BE2C (cell line): ENCODE measurements at regions not wholly inside any gene's neighbourhood (a gene's known extent, or its start where the extent isn't known, plus 50 kb on each side); places are given as distances from the start of the nearest gene placed in this dataset.

Source experiments
- DNase-seq: peaks from one replicate; pipeline ENCODE4 v3.0.0-alpha.2; 2020
- H3K27me3 ChIP-seq: fragments of 250-450 bp; sonication (Bioruptor Pico); 2 replicates; pipeline ENCODE4 v1.5.1; 2020; ENCODE audit warnings: mild to moderate bottlenecking
- H3K36me3 ChIP-seq: fragments of 250-450 bp; sonication (Bioruptor Pico); 2 replicates; pipeline ENCODE4 v1.5.1; 2020; ENCODE audit warnings: mild to moderate bottlenecking
- H3K4me1 ChIP-seq: fragments of 250-450 bp; sonication (Bioruptor Pico); 2 replicates; pipeline ENCODE4 v1.5.1; 2020
- H3K4me3 ChIP-seq: 2 replicates; pipeline ENCODE4 v1.5.1; 2011; ENCODE audit warnings: low read depth, low read length
- H3K9me3 ChIP-seq: fragments of 250-450 bp; sonication (Bioruptor Pico); 2 replicates; pipeline ENCODE4 v1.5.1; 2020
- TF ChIP-seq, protein P1 (sequence below): IDR thresholded peaks from 2 replicates; pipeline ENCODE4 v1.5.1; 2012; ENCODE audit warnings: mild to moderate bottlenecking, low read depth, low read length

DNA sequence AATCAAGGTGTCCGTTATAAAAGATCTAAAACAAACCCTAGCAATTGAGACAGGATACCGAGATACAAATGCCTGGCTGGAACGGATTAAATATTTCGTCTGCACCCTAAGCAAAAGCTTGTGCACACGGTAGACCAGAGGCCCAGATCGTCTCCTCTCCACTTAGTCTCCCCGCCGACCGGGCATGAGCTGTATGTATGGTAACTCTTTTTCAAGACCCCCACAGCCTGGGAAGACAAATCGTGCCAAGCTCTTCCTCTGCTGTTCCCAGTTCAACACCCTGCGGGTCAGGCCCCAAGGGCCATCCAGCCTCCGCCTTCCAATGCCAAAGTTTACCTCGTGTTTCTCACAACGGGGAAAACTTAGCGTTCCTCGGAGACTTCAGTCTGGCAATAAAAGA lies 285.7 kb upstream of the GALNT17 start:
- TF ChIP-seq, protein P1, sequence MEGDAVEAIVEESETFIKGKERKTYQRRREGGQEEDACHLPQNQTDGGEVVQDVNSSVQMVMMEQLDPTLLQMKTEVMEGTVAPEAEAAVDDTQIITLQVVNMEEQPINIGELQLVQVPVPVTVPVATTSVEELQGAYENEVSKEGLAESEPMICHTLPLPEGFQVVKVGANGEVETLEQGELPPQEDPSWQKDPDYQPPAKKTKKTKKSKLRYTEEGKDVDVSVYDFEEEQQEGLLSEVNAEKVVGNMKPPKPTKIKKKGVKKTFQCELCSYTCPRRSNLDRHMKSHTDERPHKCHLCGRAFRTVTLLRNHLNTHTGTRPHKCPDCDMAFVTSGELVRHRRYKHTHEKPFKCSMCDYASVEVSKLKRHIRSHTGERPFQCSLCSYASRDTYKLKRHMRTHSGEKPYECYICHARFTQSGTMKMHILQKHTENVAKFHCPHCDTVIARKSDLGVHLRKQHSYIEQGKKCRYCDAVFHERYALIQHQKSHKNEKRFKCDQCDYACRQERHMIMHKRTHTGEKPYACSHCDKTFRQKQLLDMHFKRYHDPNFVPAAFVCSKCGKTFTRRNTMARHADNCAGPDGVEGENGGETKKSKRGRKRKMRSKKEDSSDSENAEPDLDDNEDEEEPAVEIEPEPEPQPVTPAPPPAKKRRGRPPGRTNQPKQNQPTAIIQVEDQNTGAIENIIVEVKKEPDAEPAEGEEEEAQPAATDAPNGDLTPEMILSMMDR: no peak
- H3K27me3 ChIP-seq: no peaks in the 10 kb centered on the region
- no peaks in the 10 kb centered on the region for H3K4me1 ChIP-seq

DNA sequence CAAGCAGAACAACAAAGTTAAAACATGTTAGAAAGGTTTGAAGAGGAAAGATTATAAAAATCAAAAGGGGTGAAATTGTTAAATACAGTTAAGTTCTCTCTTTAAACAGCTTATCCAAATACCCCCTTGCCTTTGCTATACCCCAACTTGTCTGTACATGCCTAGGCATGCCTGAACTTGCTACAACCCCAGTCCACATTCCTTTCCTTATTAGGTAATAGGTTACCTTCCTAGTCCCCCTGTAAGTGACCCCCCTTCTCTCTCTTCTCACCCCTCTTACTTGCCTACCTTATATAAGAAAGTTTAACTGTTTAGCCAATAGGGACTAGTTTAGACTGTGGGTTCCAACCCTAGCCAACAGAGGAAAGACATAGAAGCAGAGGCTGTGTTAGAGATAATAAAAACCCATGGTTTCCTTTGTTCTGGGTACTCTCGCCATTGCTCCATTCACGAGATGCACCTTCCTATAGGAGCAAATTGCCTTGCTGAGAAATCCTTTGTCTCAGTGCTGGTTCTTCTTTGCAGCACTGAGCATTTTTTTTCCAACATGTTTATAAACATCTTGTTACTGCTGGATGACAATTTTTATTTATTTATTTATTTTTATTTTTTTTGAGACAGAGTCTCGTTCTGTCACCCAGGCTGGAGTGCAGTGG lies 282.2 kb upstream of the GALNT17 start:
- Histone ChIP-seq H3K4me1 (no peaks in the 10 kb centered on the region), H3K4me3 (no peak overlapping the region), H3K36me3 (no peaks in the 10 kb centered on the region), H3K9me3 (no peaks in the 10 kb centered on the region), H3K27me3 (no peaks in the 10 kb centered on the region; the same call in 1 of the 2 replicates)
- DNase-seq: no peak
- TF ChIP-seq, protein P1: no peak

More for the DNA sequence above, 285.7 kb upstream of the GALNT17 start:
- DNase-seq: no peak
- H3K36me3 ChIP-seq: no peaks in the 10 kb centered on the region
- H3K9me3 ChIP-seq: no peaks in the 10 kb centered on the region
- no peak overlapping the region for H3K4me3 ChIP-seq

DNA sequence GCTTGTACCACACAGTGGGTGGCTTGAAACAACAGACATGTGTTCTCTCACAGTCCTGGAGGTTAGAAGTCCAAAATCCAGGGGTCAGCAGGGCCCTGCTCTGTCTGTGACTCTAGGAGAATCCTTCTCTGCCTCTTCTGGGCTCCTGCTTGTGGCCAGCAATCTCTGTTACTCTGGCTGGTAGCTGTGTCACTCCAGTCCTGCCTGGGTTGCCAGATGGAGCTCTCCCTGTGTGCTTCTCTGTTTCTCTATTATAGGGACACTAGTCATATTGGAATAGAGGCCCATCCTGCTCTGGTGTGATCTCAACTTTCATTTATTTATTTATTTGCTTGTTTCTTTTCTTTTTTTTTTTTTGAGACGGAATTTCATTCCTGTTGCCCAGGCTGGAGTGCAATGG lies 276.6 kb upstream of the GALNT17 start:
- H3K27me3 ChIP-seq: no peaks in the 10 kb centered on the region; the same call in 1 of the 2 replicates
- TF ChIP-seq, protein P1: no peak
- no peaks in the 10 kb centered on the region for H3K36me3 ChIP-seq
- no peak for DNase-seq
- no peaks in the 10 kb centered on the region for H3K9me3 ChIP-seq
- H3K4me3 ChIP-seq: no peak overlapping the region
- H3K4me1 ChIP-seq: no peaks in the 10 kb centered on the region

DNA sequence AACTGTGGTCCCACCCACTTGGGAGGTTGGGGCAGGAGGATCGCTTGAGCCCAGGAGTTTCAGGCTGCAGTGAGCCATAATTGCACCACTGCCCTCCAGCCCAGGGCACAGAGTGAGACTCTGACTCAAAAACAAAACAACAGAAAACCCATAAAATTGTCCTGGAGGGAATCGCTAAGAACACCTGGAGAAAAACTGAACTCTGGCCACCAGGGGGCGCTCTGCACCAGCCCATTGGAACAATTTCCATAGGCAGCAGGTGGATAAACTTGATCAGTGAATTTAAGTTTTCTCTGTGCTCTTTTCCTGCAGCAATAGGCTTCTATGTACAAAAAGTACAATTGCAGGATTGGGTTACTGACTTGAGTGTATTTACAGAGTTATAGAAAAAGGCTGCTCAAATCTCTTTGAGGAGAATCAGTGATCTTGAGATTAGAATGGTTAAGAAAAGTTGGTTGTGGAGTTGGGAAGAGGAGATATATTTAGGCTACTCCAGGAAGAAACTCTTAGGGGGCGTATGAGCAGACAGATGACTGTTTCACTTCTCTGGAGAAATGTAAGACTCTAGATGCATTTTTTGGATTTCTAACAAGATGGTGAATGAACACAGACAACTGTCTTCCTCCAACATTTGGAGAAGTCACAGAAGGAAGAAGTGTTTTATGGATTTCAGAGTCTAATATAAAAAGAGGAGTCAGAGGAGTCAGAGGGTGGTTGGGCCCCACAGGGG lies 274.9 kb upstream of the GALNT17 start:
- TF ChIP-seq, protein P1: peak; percentile 94
- Histone ChIP-seq H3K9me3 (no peaks in the 10 kb centered on the region), H3K36me3 (no peaks in the 10 kb centered on the region), H3K4me1 (no peaks in the 10 kb centered on the region), H3K4me3 (no peak overlapping the region), H3K27me3 (no peaks in the 10 kb centered on the region; the same call in 1 of the 2 replicates)
- DNase-seq: peak; percentile 73

DNA sequence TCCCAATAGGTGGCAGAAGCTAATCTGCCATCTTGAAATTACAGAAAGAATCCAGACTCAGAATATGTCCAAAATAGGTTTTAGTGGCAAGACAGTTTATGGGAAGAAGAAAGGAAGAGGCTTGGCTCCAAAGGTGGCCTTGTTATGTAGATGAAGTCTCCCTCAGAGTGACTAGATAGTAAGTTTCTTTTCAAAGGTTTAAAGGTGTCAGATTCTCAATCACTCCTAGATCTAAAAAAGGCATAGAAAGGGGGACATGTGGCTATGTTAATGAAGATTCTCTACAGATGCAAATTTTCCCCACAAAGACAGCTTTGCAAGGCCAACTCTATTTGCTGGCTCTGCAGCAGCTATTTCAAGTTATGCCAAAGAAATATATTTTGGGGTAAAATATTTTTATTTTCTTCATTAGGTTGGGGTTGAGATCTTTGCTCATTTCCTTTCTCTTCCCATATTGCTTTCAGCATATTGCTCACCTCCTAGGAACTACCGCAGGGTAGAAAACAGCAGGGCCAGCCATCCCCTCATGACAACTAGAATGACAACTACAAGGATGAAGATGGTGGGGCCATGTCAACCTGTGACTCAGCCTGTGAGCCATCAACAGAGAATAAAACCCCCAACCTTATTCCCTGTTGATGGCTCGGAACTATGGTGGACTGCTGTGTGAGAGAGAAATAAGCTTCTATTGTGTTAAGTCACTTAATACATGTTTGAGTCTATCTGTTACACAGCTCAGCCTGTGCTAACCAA lies 274.0 kb upstream of the GALNT17 start:
- Histone ChIP-seq H3K27me3 (no peaks in the 10 kb centered on the region; the same call in 1 of the 2 replicates), H3K36me3 (no peaks in the 10 kb centered on the region), H3K9me3 (no peaks in the 10 kb centered on the region), H3K4me3 (no peak overlapping the region), H3K4me1 (no peaks in the 10 kb centered on the region)
- TF ChIP-seq, protein P1: no peak
- no peak for DNase-seq

DNA sequence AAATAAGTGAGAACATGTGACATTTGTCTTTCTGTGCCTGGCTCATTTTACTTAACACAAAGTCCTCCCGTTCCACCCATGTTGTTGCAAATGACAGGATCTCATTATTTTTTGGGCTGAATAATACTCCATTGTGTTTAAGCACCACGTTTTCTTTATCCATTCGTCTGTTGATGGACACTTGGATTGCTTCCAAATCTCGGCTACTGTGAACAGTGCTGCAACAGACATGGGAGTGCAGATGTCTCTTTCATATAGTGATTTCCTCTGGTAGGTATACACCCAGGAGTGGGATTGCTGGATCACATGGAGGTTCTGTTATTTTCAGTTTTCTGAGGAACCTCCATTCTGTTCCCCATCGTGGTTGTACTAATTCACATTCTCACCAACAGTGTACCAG lies 264.4 kb upstream of the GALNT17 start:
- no peaks in the 10 kb centered on the region for H3K27me3 ChIP-seq
- TF ChIP-seq, protein P1: no peak
- no peaks in the 10 kb centered on the region for H3K36me3 ChIP-seq
- no peaks in the 10 kb centered on the region for H3K4me1 ChIP-seq
- H3K4me3 ChIP-seq: no peak overlapping the region
- no peaks in the 10 kb centered on the region for H3K9me3 ChIP-seq
- DNase-seq: no peak
